ENCODE measurements at regions not wholly inside any gene's neighbourhood (a gene's known extent, or its start where the extent isn't known, plus 50 kb on each side); places are given as distances from the start of the nearest gene placed in this dataset.

- no peak for FAIRE-seq
- no peak for DNase-seq (ENCODE audit: insufficient read length)
- TF ChIP-seq POLR2AphosphoS5 (IDR thresholded peaks at IDR 0.05; ENCODE audit: low read depth, low read length) (no peak), POLR2A (IDR thresholded peaks at IDR 0.05; ENCODE audit: low read depth, low read length) (no peak), TAF1 (IDR thresholded peaks at IDR 0.05; ENCODE audit: borderline replicate concordance, low read depth, low read length) (no peak)
Observed at GRCh38 chr1:217193151-217193550, 437.7 kb downstream of the GPATCH2 start.

- FAIRE-seq (no peak), DNase-seq (ENCODE audit: insufficient read length) (no peak)
- TF ChIP-seq POLR2AphosphoS5 (IDR thresholded peaks at IDR 0.05; ENCODE audit: low read depth, low read length) (no peak), POLR2A (IDR thresholded peaks at IDR 0.05; ENCODE audit: low read depth, low read length) (no peak), TAF1 (IDR thresholded peaks at IDR 0.05; ENCODE audit: borderline replicate concordance, low read depth, low read length) (no peak)
Observed at GRCh38 chr1:217191441-217191840, 439.4 kb downstream of the GPATCH2 start.

- no peak for DNase-seq (ENCODE audit: insufficient read length)
- TF ChIP-seq POLR2A (IDR thresholded peaks at IDR 0.05; ENCODE audit: low read depth, low read length) (no peak), TAF1 (IDR thresholded peaks at IDR 0.05; ENCODE audit: borderline replicate concordance, low read depth, low read length) (no peak), POLR2AphosphoS5 (IDR thresholded peaks at IDR 0.05; ENCODE audit: low read depth, low read length) (no peak)
- FAIRE-seq = no peak
Observed at GRCh38 chr1:217190359-217190758, 440.5 kb downstream of the GPATCH2 start.

GRCh38 chr1:217189362-217189761, 441.5 kb downstream of the GPATCH2 start:
- no peak for TF ChIP-seq POLR2A (IDR thresholded peaks at IDR 0.05; ENCODE audit: low read depth, low read length)
- TF ChIP-seq POLR2AphosphoS5 (IDR thresholded peaks at IDR 0.05; ENCODE audit: low read depth, low read length) = no peak
- TF ChIP-seq TAF1 (IDR thresholded peaks at IDR 0.05; ENCODE audit: borderline replicate concordance, low read depth, low read length) = no peak
- DNase-seq (ENCODE audit: insufficient read length) = no peak
- no peak for FAIRE-seq

- DNase-seq (ENCODE audit: insufficient read length) (no peak), FAIRE-seq (no peak)
- no peak for TF ChIP-seq POLR2AphosphoS5 (IDR thresholded peaks at IDR 0.05; ENCODE audit: low read depth, low read length)
- TF ChIP-seq TAF1 (IDR thresholded peaks at IDR 0.05; ENCODE audit: borderline replicate concordance, low read depth, low read length) = no peak
- no peak for TF ChIP-seq POLR2A (IDR thresholded peaks at IDR 0.05; ENCODE audit: low read depth, low read length)
Observed at GRCh38 chr1:217188280-217189237, 442.3 kb downstream of the GPATCH2 start.

- FAIRE-seq = no peak
- no peak for DNase-seq (ENCODE audit: insufficient read length)
- no peak for TF ChIP-seq POLR2A (IDR thresholded peaks at IDR 0.05; ENCODE audit: low read depth, low read length)
- no peak for TF ChIP-seq TAF1 (IDR thresholded peaks at IDR 0.05; ENCODE audit: borderline replicate concordance, low read depth, low read length)
- no peak for TF ChIP-seq POLR2AphosphoS5 (IDR thresholded peaks at IDR 0.05; ENCODE audit: low read depth, low read length)
Observed at GRCh38 chr1:217186664-217187063, 444.2 kb downstream of the GPATCH2 start.

- FAIRE-seq = no peak
- TF ChIP-seq POLR2A (IDR thresholded peaks at IDR 0.05; ENCODE audit: low read depth, low read length) (no peak), POLR2AphosphoS5 (IDR thresholded peaks at IDR 0.05; ENCODE audit: low read depth, low read length) (no peak), TAF1 (IDR thresholded peaks at IDR 0.05; ENCODE audit: borderline replicate concordance, low read depth, low read length) (no peak)
- no peak for DNase-seq (ENCODE audit: insufficient read length)
Observed at GRCh38 chr1:217184854-217185253, 446.0 kb downstream of the GPATCH2 start.

GRCh38 chr1:217182992-217183391, 447.9 kb downstream of the GPATCH2 start:
- DNase-seq (ENCODE audit: insufficient read length) (no peak), FAIRE-seq (no peak)
- TF ChIP-seq POLR2AphosphoS5 (IDR thresholded peaks at IDR 0.05; ENCODE audit: low read depth, low read length) = no peak
- no peak for TF ChIP-seq POLR2A (IDR thresholded peaks at IDR 0.05; ENCODE audit: low read depth, low read length)
- no peak for TF ChIP-seq TAF1 (IDR thresholded peaks at IDR 0.05; ENCODE audit: borderline replicate concordance, low read depth, low read length)

- TF ChIP-seq POLR2AphosphoS5 (IDR thresholded peaks at IDR 0.05; ENCODE audit: low read depth, low read length) (no peak), POLR2A (IDR thresholded peaks at IDR 0.05; ENCODE audit: low read depth, low read length) (no peak), TAF1 (IDR thresholded peaks at IDR 0.05; ENCODE audit: borderline replicate concordance, low read depth, low read length) (no peak)
- DNase-seq (ENCODE audit: insufficient read length) = no peak
- no peak for FAIRE-seq
Observed at GRCh38 chr1:217181756-217182155, 449.1 kb downstream of the GPATCH2 start.

- TF ChIP-seq POLR2AphosphoS5 (IDR thresholded peaks at IDR 0.05; ENCODE audit: low read depth, low read length) (no peak), POLR2A (IDR thresholded peaks at IDR 0.05; ENCODE audit: low read depth, low read length) (no peak), TAF1 (IDR thresholded peaks at IDR 0.05; ENCODE audit: borderline replicate concordance, low read depth, low read length) (no peak)
- FAIRE-seq = no peak
- no peak for DNase-seq (ENCODE audit: insufficient read length)
Observed at GRCh38 chr1:217181176-217181746, 449.6 kb downstream of the GPATCH2 start.

- no peak for TF ChIP-seq POLR2AphosphoS5 (IDR thresholded peaks at IDR 0.05; ENCODE audit: low read depth, low read length)
- TF ChIP-seq TAF1 (IDR thresholded peaks at IDR 0.05; ENCODE audit: borderline replicate concordance, low read depth, low read length) = no peak
- TF ChIP-seq POLR2A (IDR thresholded peaks at IDR 0.05; ENCODE audit: low read depth, low read length) = no peak
- FAIRE-seq (no peak), DNase-seq (ENCODE audit: insufficient read length) (no peak)
Observed at GRCh38 chr1:217180443-217180842, 450.4 kb downstream of the GPATCH2 start.

GRCh38 chr1:217164403-217164802, 441.2 kb upstream of the ESRRG start:
- TF ChIP-seq TAF1 (IDR thresholded peaks at IDR 0.05; ENCODE audit: borderline replicate concordance, low read depth, low read length) = no peak
- DNase-seq (ENCODE audit: insufficient read length) (no peak), FAIRE-seq (no peak)

Data from GM12892 (cell line).